ENCODE measurements at regions not wholly inside any gene's neighbourhood (a gene's known extent, or its start where the extent isn't known, plus 50 kb on each side); places are given as distances from the start of the nearest gene placed in this dataset.

GRCh38 chr2:8266563-8266962 is 415.3 kb upstream of the ID2 start:
- no peak overlapping the region for H3K4me3 ChIP-seq (replicated peaks in 1 of 2; ENCODE audit: low read depth in 1 of 2, low read length in 2 of 2)
- H3K27me3 ChIP-seq (ENCODE audit: insufficient read depth, low read length) = no peaks in the 10 kb centered on the region
- peaks cover 0 to 11% of the 10 kb centered on the region in 2 experiments; a peak in 2 of 4 replicates for H3K4me1 ChIP-seq (ENCODE audit: control insufficient read depth in 1 of 2, insufficient read depth in 2 of 2, low read length in 2 of 2)
- no peaks in the 10 kb centered on the region for H3K36me3 ChIP-seq (ENCODE audit: control insufficient read depth in 1 of 2, insufficient read depth in 2 of 2, low read length in 2 of 2)
- no peak for DNase-seq (ENCODE audit: low read depth, low spot score)
- no peak for ATAC-seq
- H2AFZ ChIP-seq (ENCODE audit: low read depth, low read length, poor library complexity, severe bottlenecking) = no peak overlapping the region
- ChIA-PET POLR2A (no interaction called here), RAD21 (ENCODE audit: low non-redundant PET in 1 of 2, low total read pairs in 2 of 2, uncharacterized antibody in 2 of 2, unreplicated experiment in 2 of 2) (interaction anchor here in 1 of 2 experiments (0.7 kb wide), 1 partner anchor 141 kb away, joined by 3 read pairs; no protein-coding TSS in a partner anchor), CTCF (no interaction called here)
- no peaks in the 10 kb centered on the region for H4K20me1 ChIP-seq (ENCODE audit: insufficient read depth)
- H3K79me2 ChIP-seq (ENCODE audit: insufficient read depth, low read length) = no peaks in the 10 kb centered on the region
- no peaks in the 10 kb centered on the region for H3K9me2 ChIP-seq (ENCODE audit: insufficient read depth)
- BruUV-seq (replicated peaks) = no TSS peak
- no peak overlapping the region for H3K4me2 ChIP-seq (ENCODE audit: low read length)
- intact Hi-C loops (cut with micrococcal nuclease) = no loop called here
- no peak overlapping the region for H3K9ac ChIP-seq (ENCODE audit: low read length)
- no peak overlapping the region for H3K27ac ChIP-seq (ENCODE audit: low read depth, low read length)
- no peaks in the 10 kb centered on the region for H3K9me3 ChIP-seq (ENCODE audit: control insufficient read depth in 1 of 2, insufficient read depth in 1 of 2, low read depth in 1 of 2, low read length in 2 of 2)
- TF ChIP-seq FOSL1 (IDR thresholded peaks at IDR 0.05; ENCODE audit: low read depth) = no peak
- TF ChIP-seq ZBTB33 (IDR thresholded peaks at IDR 0.05; ENCODE audit: extremely low read depth, insufficient replicate concordance, low read length) = no peak
- TF ChIP-seq CTCF (IDR thresholded peaks at IDR 0.05 in 2 of 3, conservative IDR thresholded peaks at IDR 0.05 in 1 of 3; ENCODE audit: borderline replicate concordance in 1 of 3, insufficient read depth in 1 of 3, low read depth in 2 of 3, low read length in 2 of 3) = no peak
- TF ChIP-seq ELF1 (IDR thresholded peaks at IDR 0.05; ENCODE audit: borderline replicate concordance, low read depth) = no peak
- no peak for TF ChIP-seq SRF (IDR thresholded peaks at IDR 0.05; ENCODE audit: low read depth)
- TF ChIP-seq EZH2phosphoT487 (IDR thresholded peaks at IDR 0.05; ENCODE audit: borderline replicate concordance) = no peak
- no peak for TF ChIP-seq SIN3A (IDR thresholded peaks at IDR 0.05; ENCODE audit: low read depth)
- no peak for TF ChIP-seq TCF7L2 (IDR thresholded peaks at IDR 0.05; ENCODE audit: borderline replicate concordance, extremely low read depth, insufficient read depth, insufficient read length)
